H1 (cell line): ENCODE measurements at regions not wholly inside any gene's neighbourhood (a gene's known extent, or its start where the extent isn't known, plus 50 kb on each side); places are given as distances from the start of the nearest gene placed in this dataset.

Experiments used
- CHD2 ChIP-seq: IDR thresholded peaks from 2 replicates; pipeline ENCODE4 v1.6.1; 2012; ENCODE audit warnings: low read length, improper control_type of control experiment
- NRF1 ChIP-seq: IDR thresholded peaks from 2 replicates; pipeline ENCODE4 v1.6.1; 2011; ENCODE audit warnings: mild to moderate bottlenecking, low read depth, low read length, improper control_type of control experiment
- SP2 ChIP-seq: IDR thresholded peaks from 2 replicates; pipeline ENCODE4 v1.6.1; 2012; ENCODE audit warnings: mild to moderate bottlenecking, low read length, inconsistent platforms
- SRF ChIP-seq: IDR thresholded peaks from 2 replicates; pipeline ENCODE4 v1.6.1; 2011; ENCODE audit warnings: mild to moderate bottlenecking, low read depth, low read length, moderate library complexity

- no peak for TF ChIP-seq SRF
- no peak for TF ChIP-seq NRF1
- TF ChIP-seq CHD2 = no peak
- no peak for TF ChIP-seq SP2
Measured at GRCh38 chr2:220452561-220452960, 825.1 kb downstream of the SLC4A3 start (continued).
